ENCODE measurements at regions not wholly inside any gene's neighbourhood (a gene's known extent, or its start where the extent isn't known, plus 50 kb on each side); places are given as distances from the start of the nearest gene placed in this dataset.

GRCh38 chr7:93006480-93007095 is 111.2 kb downstream of the SAMD9 start:
- no peak for TF ChIP-seq CTCF (IDR thresholded peaks at IDR 0.05)
- no peak for TF ChIP-seq POLR2AphosphoS5 (IDR thresholded peaks at IDR 0.05)
